HepG2 (cell line): ENCODE measurements at regions not wholly inside any gene's neighbourhood (a gene's known extent, or its start where the extent isn't known, plus 50 kb on each side); places are given as distances from the start of the nearest gene placed in this dataset.

ENCODE experiments used
- ATAC-seq: fragments of 200-7000 bp; cut with Tn5 transposase; 3 replicates; pipeline ENCODE4 v1.9.1; 2020; ENCODE audit warnings: mild to moderate bottlenecking, moderate library complexity
- BruUV-seq: library from RNA; stranded (reverse); fragments of 400-500 nt; replicated peaks from 2 replicates; lab custom pipeline; 2021; lab: Mats Ljungman, UMichigan
- CTCF ChIA-PET: fragments of 300-600 bp; formaldehyde crosslinking; extraction: SDS; loops from one replicate; lab custom pipeline; 2021; ENCODE audit warnings: low total read pairs, inconsistent platforms, low intra/inter-chr PET ratio; lab: Yijun Ruan, JAX
- POLR2A ChIA-PET: fragments of 350-600 bp; sonication (Branson Sonifier 250); formaldehyde crosslinking; loops from one replicate; lab custom pipeline; 2020; ENCODE audit warnings: antibody characterized with exemption, inconsistent platforms; lab: Yijun Ruan, JAX
- DNase-seq: peaks from one replicate; pipeline ENCODE4 v3.0.0-alpha.2; 2015; ENCODE audit warnings: low spot score
- FAIRE-seq: peaks from 3 replicates; lab custom pipeline; 2011; peaks lifted over from hg19 to GRCh38; lab: Jason Lieb, UNC
- H2AFZ ChIP-seq: one replicate; pipeline ENCODE4 v1.6.1; 2011; ENCODE audit warnings: low read length, inconsistent platforms
- H3K27ac ChIP-seq: fragments of 300-600 bp; 3 replicates; pipeline ENCODE4 v1.8.0; 2011; ENCODE audit warnings: mixed run types, mild to moderate bottlenecking, mixed read lengths, low read length, inconsistent platforms; ENCODE audit not compliant: insufficient read depth; ENCODE audit errors: extremely low read length
- H3K27me3 ChIP-seq, 2 experiments: fragments of 200-600 bp in 1 of 2; 2 replicates in 1 of 2; 3 replicates in 1 of 2; pipeline versions ENCODE4 v1.6.0 to v1.8.0; 2011; ENCODE audit warnings: low read length in 2 of 2, mild to moderate bottlenecking in 2 of 2, moderate library complexity in 2 of 2, inconsistent platforms in 1 of 2; ENCODE audit not compliant: insufficient read depth in 2 of 2, control insufficient read depth in 1 of 2
- H3K36me3 ChIP-seq, 2 experiments: fragments of 200-600 bp in 1 of 2; replicated peaks in 1 of 2; 2 replicates in 1 of 2; 3 replicates in 1 of 2; pipeline versions ENCODE4 v1.5.1 to v1.8.0; 2011; ENCODE audit warnings: low read length in 2 of 2, inconsistent platforms in 1 of 2; ENCODE audit not compliant: insufficient read depth in 2 of 2, control insufficient read depth in 1 of 2
- H3K4me1 ChIP-seq: 2 replicates; pipeline ENCODE4 v1.5.1; 2012; ENCODE audit warnings: low read length, inconsistent platforms; ENCODE audit not compliant: insufficient read depth
- H3K4me2 ChIP-seq: 2 replicates; pipeline ENCODE4 v1.6.0; 2011; ENCODE audit warnings: low read depth, low read length, inconsistent platforms
- H3K4me3 ChIP-seq, 3 experiments: fragments of 200-600 bp in 1 of 3; sonication (generic), shearing (Covaris generic) in 1 of 3; replicated peaks in 1 of 3; 2 replicates each; pipeline ENCODE4 v1.5.1; 2011 to 2016; ENCODE audit warnings: low read length in 3 of 3, inconsistent platforms in 2 of 3, low read depth in 2 of 3, mild to moderate bottlenecking in 2 of 3, control low read depth in 1 of 3, mixed read lengths in 1 of 3; ENCODE audit not compliant: insufficient read depth in 1 of 3
- H3K79me2 ChIP-seq: one replicate; pipeline ENCODE4 v1.6.1; 2011; ENCODE audit warnings: low read length, inconsistent platforms; ENCODE audit not compliant: insufficient read depth
- H3K9ac ChIP-seq: 2 replicates; pipeline ENCODE4 v1.6.0; 2011; ENCODE audit warnings: mild to moderate bottlenecking, low read depth, low read length, inconsistent platforms; ENCODE audit not compliant: insufficient read depth
- H3K9me3 ChIP-seq: 2 replicates; pipeline ENCODE4 v1.5.1; 2012; ENCODE audit warnings: mild to moderate bottlenecking, low read length
- H4K20me1 ChIP-seq: 2 replicates; pipeline ENCODE4 v1.6.0; 2011; ENCODE audit warnings: inconsistent platforms, mild to moderate bottlenecking, low read length, moderate library complexity; ENCODE audit not compliant: insufficient read depth
- MEIS2 ChIP-seq: sonication (generic); formaldehyde crosslinking; IDR thresholded peaks from 2 replicates; pipeline ENCODE4 v1.9.0; 2021; ENCODE audit warnings: mild to moderate bottlenecking, missing genetic modification reagents
- NCOA2 ChIP-seq: sonication (generic); formaldehyde crosslinking; IDR thresholded peaks from 2 replicates; pipeline ENCODE4 v1.8.0; 2022; ENCODE audit warnings: inconsistent platforms
- NR2F2 ChIP-seq: IDR thresholded peaks from 2 replicates; pipeline ENCODE4 v1.6.1; 2012; ENCODE audit warnings: low read depth, inconsistent platforms, borderline replicate concordance
- PHF20 ChIP-seq: sonication (generic); formaldehyde crosslinking; IDR thresholded peaks from 2 replicates; pipeline ENCODE4 v1.5.0; 2020; ENCODE audit warnings: mild to moderate bottlenecking, missing genetic modification reagents
- PHF21A ChIP-seq: sonication (generic); formaldehyde crosslinking; IDR thresholded peaks from 2 replicates; pipeline ENCODE4 v1.5.0; 2020; ENCODE audit warnings: mild to moderate bottlenecking, missing genetic modification reagents
- POLR2AphosphoS2 ChIP-seq: IDR thresholded peaks from 2 replicates; pipeline ENCODE4 v1.6.1; 2011; ENCODE audit warnings: low read depth, low read length, improper control_type of control experiment
- POLR2AphosphoS5 ChIP-seq: IDR thresholded peaks from 2 replicates; pipeline ENCODE4 v1.6.1; 2012; ENCODE audit warnings: low read depth, low read length
- SIX1 ChIP-seq: sonication (generic); formaldehyde crosslinking; IDR thresholded peaks from 2 replicates; pipeline ENCODE4 v1.4.0; 2020; ENCODE audit warnings: missing genetic modification reagents, borderline replicate concordance
- SP4 ChIP-seq: sonication (generic); formaldehyde crosslinking; IDR thresholded peaks from 2 replicates; pipeline ENCODE4 v1.8.1; 2023; ENCODE audit warnings: mild to moderate bottlenecking, missing genetic modification reagents
- TBX3 ChIP-seq: fragments of 450-650 bp; IDR thresholded peaks from 2 replicates; pipeline ENCODE4 v1.6.1; 2017; ENCODE audit warnings: antibody characterized with exemption, mild to moderate bottlenecking, inconsistent platforms, borderline replicate concordance
- TRIM22 ChIP-seq: fragments of 450-650 bp; IDR thresholded peaks from 2 replicates; pipeline ENCODE4 v1.6.1; 2017
- ZFX ChIP-seq: sonication (generic); formaldehyde crosslinking; IDR thresholded peaks from 2 replicates; pipeline ENCODE4 v1.4.0; 2020; ENCODE audit warnings: mild to moderate bottlenecking, low read depth, missing genetic modification reagents, moderate library complexity
- ZNF142 ChIP-seq: sonication (generic); formaldehyde crosslinking; IDR thresholded peaks from 2 replicates; pipeline ENCODE4 v1.4.0; 2020; ENCODE audit warnings: missing genetic modification reagents
- ZNF3 ChIP-seq: IDR thresholded peaks from 2 replicates; pipeline ENCODE4 v1.7.0; 2017; ENCODE audit warnings: inconsistent platforms
- ZNF333 ChIP-seq: sonication (generic); formaldehyde crosslinking; IDR thresholded peaks from 2 replicates; pipeline ENCODE4 v1.4.0; 2020; ENCODE audit warnings: mild to moderate bottlenecking, missing genetic modification reagents, borderline replicate concordance
- ZNF576 ChIP-seq: sonication (generic); formaldehyde crosslinking; IDR thresholded peaks from 2 replicates; pipeline ENCODE4 v1.4.0; 2020; ENCODE audit warnings: mild to moderate bottlenecking, missing genetic modification reagents
- ZNF619 ChIP-seq: sonication (generic); formaldehyde crosslinking; IDR thresholded peaks from 2 replicates; pipeline ENCODE4 v1.4.0; 2020; ENCODE audit warnings: mild to moderate bottlenecking, missing genetic modification reagents
- ZNF672 ChIP-seq: sonication (generic); formaldehyde crosslinking; IDR thresholded peaks from 2 replicates; pipeline ENCODE4 v1.8.1; 2022; ENCODE audit warnings: missing genetic modification reagents
- ZNF839 ChIP-seq: sonication (generic); formaldehyde crosslinking; IDR thresholded peaks from 2 replicates; pipeline ENCODE4 v1.4.0; 2020; ENCODE audit warnings: missing genetic modification reagents, mild to moderate bottlenecking, borderline replicate concordance
- ZNF878 ChIP-seq: sonication (generic); formaldehyde crosslinking; IDR thresholded peaks from 2 replicates; pipeline ENCODE4 v1.8.1; 2023; ENCODE audit warnings: mild to moderate bottlenecking, missing genetic modification reagents, moderate library complexity
- WGBS: methylation state at CpG from one replicate; pipeline ENCODE4 v1.1.6; 2017; ENCODE audit warnings: low lambda C conversion rate; 5-methylcytosine and 5-hydroxymethylcytosine counted together
- in situ Hi-C: cut with HindIII; loops from 2 replicates; pipeline ENCODE4 v1.10.0; 2017; ENCODE audit warnings: low pct_unique_long_range_greater_than_20kb; ENCODE audit not compliant: extremely low pct_ligation_motif_present
- intact Hi-C: fragments of 100-400 bp; cut with micrococcal nuclease; formaldehyde crosslinking; loops from one replicate; pipeline ENCODE4 v1.10.0; 2022; ENCODE audit not compliant: unreplicated experiment

- no TSS peak for BruUV-seq
- in situ Hi-C loops = no loop called here
Observed at GRCh38 chr12:58670623-58671022, 249.7 kb downstream of the LRIG3 start.

More at GRCh38 chr12:58670623-58671022, 249.7 kb downstream of the LRIG3 start:
- intact Hi-C loops = no loop called here
- no peak overlapping the region for H3K4me2 ChIP-seq
- no peak for ATAC-seq
- H3K27ac ChIP-seq = no peak overlapping the region
- no peaks in the 10 kb centered on the region for H3K27me3 ChIP-seq
- no peak overlapping the region for H2AFZ ChIP-seq
- ChIA-PET CTCF (no interaction called here), POLR2A (no interaction called here)
- H3K79me2 ChIP-seq = no peaks in the 10 kb centered on the region
- no peaks in the 10 kb centered on the region for H3K9me3 ChIP-seq
- DNase-seq = no peak
- FAIRE-seq = no peak
- H3K4me3 ChIP-seq = no peak overlapping the region
- H3K4me1 ChIP-seq = no peaks in the 10 kb centered on the region
- H4K20me1 ChIP-seq = no peaks in the 10 kb centered on the region
- no peak overlapping the region for H3K9ac ChIP-seq
- 63% methylated on average over 1 of the region's 1 CpG for WGBS
- no peak for TF ChIP-seq ZFX
- TF ChIP-seq ZNF576 = no peak
- TF ChIP-seq POLR2AphosphoS5 = no peak
- TF ChIP-seq ZNF672 (CRISPR knock-in tag) = no peak
- no peak for TF ChIP-seq ZNF878
- no peak for TF ChIP-seq TBX3
- no peak for TF ChIP-seq SP4
- no peak for TF ChIP-seq ZNF619 (CRISPR knock-in tag)
- no peak for TF ChIP-seq ZNF3
- TF ChIP-seq NCOA2 (CRISPR knock-in tag) = no peak
- no peak for TF ChIP-seq SIX1 (CRISPR knock-in tag)
- no peak for TF ChIP-seq TRIM22
- TF ChIP-seq ZNF839 (CRISPR knock-in tag) = no peak
- no peak for TF ChIP-seq ZNF333
- TF ChIP-seq NR2F2 = no peak
- TF ChIP-seq PHF20 (CRISPR knock-in tag) = no peak
- no peak for TF ChIP-seq POLR2AphosphoS2
- TF ChIP-seq ZNF142 (CRISPR knock-in tag) = no peak
- TF ChIP-seq MEIS2 (CRISPR knock-in tag) = no peak
- no peak for TF ChIP-seq PHF21A
- no peaks in the 10 kb centered on the region for H3K36me3 ChIP-seq
